SW480 (cell line): ENCODE measurements at regions not wholly inside any gene's neighbourhood (a gene's known extent, or its start where the extent isn't known, plus 50 kb on each side); places are given as distances from the start of the nearest gene placed in this dataset.
A peak's percentile ranks its signal among the peaks of the same experiment; 100 is the strongest.

Source experiments
- DNase-seq: peaks from one replicate; pipeline ENCODE4 v3.0.0-alpha.2; 2016; ENCODE audit warnings: low spot score

- DNase-seq = no peak
Measured at GRCh38 chr1:157289424-157290105, 151.4 kb upstream of the ETV3 start.

- no peak for DNase-seq
Measured at GRCh38 chr1:157288996-157289395, 150.8 kb upstream of the ETV3 start.

GRCh38 chr1:157288492-157288891, 150.3 kb upstream of the ETV3 start:
- no peak for DNase-seq

GRCh38 chr1:157288006-157288405, 149.8 kb upstream of the ETV3 start:
- DNase-seq = no peak

- DNase-seq = no peak
Measured at GRCh38 chr1:157287462-157287861, 149.3 kb upstream of the ETV3 start.

- no peak for DNase-seq
Measured at GRCh38 chr1:157286646-157287420, 148.6 kb upstream of the ETV3 start.

- no peak for DNase-seq
Measured at GRCh38 chr1:157286096-157286495, 147.9 kb upstream of the ETV3 start.

GRCh38 chr1:157284451-157284850, 146.3 kb upstream of the ETV3 start:
- DNase-seq = no peak

GRCh38 chr1:157279802-157280140, 141.6 kb upstream of the ETV3 start:
- no peak for DNase-seq

GRCh38 chr1:157279138-157279801, 141.1 kb upstream of the ETV3 start:
- no peak for DNase-seq

- no peak for DNase-seq
Measured at GRCh38 chr1:157278383-157279137, 140.4 kb upstream of the ETV3 start.

GRCh38 chr1:157277913-157278312, 139.7 kb upstream of the ETV3 start:
- DNase-seq = no peak

- no peak for DNase-seq
Measured at GRCh38 chr1:157277281-157277680, 139.1 kb upstream of the ETV3 start.

- peak; percentile 6 for DNase-seq
Measured at GRCh38 chr1:157274698-157275534, 136.7 kb upstream of the ETV3 start.

GRCh38 chr1:157272729-157273524, 134.7 kb upstream of the ETV3 start:
- DNase-seq = no peak

GRCh38 chr1:157272264-157272663, 134.1 kb upstream of the ETV3 start:
- DNase-seq = no peak

GRCh38 chr1:157270705-157271274, 132.6 kb upstream of the ETV3 start:
- DNase-seq = no peak

GRCh38 chr1:157269656-157270375, 131.6 kb upstream of the ETV3 start:
- no peak for DNase-seq

GRCh38 chr1:157262891-157263290, 124.7 kb upstream of the ETV3 start:
- DNase-seq = no peak

GRCh38 chr1:157262422-157262821, 124.2 kb upstream of the ETV3 start:
- no peak for DNase-seq
